C4-2B (cell line): ENCODE measurements at regions not wholly inside any gene's neighbourhood (a gene's known extent, or its start where the extent isn't known, plus 50 kb on each side); places are given as distances from the start of the nearest gene placed in this dataset.

Experiments
- ZFX ChIP-seq: fragments of 450-650 bp; IDR thresholded peaks from 2 replicates; pipeline ENCODE4 v1.6.1; 2017
- TF ChIP-seq, protein P1 (sequence below): fragments of 450-650 bp; conservative IDR thresholded peaks from 2 replicates; pipeline ENCODE4 v1.5.1; 2017; ENCODE audit warnings: mild to moderate bottlenecking

DNA sequence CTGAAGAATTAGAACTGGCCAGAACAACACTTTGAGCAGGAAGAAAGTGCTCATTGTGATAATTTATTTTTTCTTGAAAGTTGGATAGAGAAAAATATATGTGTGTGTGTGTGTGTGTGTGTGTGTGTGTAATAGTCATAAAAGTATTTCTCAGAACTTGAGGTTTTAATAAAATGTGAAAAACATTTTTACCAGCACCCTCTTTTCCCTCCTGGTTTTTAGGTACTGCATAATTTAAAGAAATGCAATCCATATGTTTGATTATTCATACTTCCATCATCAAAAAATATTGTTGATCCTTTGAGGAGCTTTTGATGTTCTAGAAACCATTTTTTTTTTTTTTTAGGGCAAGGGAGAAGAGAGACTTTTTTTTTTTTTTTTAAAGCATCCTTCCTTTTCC, 66.8 kb upstream of the JUN start:
- TF ChIP-seq, protein P1, sequence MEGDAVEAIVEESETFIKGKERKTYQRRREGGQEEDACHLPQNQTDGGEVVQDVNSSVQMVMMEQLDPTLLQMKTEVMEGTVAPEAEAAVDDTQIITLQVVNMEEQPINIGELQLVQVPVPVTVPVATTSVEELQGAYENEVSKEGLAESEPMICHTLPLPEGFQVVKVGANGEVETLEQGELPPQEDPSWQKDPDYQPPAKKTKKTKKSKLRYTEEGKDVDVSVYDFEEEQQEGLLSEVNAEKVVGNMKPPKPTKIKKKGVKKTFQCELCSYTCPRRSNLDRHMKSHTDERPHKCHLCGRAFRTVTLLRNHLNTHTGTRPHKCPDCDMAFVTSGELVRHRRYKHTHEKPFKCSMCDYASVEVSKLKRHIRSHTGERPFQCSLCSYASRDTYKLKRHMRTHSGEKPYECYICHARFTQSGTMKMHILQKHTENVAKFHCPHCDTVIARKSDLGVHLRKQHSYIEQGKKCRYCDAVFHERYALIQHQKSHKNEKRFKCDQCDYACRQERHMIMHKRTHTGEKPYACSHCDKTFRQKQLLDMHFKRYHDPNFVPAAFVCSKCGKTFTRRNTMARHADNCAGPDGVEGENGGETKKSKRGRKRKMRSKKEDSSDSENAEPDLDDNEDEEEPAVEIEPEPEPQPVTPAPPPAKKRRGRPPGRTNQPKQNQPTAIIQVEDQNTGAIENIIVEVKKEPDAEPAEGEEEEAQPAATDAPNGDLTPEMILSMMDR = no peak
- TF ChIP-seq ZFX = no peak
